ENCODE measurements at regions not wholly inside any gene's neighbourhood (a gene's known extent, or its start where the extent isn't known, plus 50 kb on each side); places are given as distances from the start of the nearest gene placed in this dataset.

DNA sequence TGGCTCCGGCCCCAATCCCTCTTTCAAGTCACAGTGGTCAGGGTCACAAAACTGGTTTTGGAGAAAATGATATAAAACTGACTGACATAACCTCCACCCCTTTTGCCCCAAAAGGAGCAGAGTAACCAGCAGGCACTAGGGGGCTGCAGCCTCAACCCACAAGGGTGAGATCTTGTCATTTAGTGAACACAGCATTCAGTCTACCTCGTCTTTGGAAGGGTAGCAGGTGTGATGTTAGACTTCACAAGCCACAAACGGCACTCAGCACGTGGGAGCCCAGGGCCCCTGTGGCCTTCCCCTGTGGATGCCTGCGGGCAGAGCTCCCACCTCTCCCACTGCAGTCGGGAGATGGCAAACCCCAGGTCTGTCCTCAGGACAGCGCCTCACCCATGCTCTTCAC, 372.1 kb upstream of the MYT1L start:
- TF ChIP-seq, protein P1, sequence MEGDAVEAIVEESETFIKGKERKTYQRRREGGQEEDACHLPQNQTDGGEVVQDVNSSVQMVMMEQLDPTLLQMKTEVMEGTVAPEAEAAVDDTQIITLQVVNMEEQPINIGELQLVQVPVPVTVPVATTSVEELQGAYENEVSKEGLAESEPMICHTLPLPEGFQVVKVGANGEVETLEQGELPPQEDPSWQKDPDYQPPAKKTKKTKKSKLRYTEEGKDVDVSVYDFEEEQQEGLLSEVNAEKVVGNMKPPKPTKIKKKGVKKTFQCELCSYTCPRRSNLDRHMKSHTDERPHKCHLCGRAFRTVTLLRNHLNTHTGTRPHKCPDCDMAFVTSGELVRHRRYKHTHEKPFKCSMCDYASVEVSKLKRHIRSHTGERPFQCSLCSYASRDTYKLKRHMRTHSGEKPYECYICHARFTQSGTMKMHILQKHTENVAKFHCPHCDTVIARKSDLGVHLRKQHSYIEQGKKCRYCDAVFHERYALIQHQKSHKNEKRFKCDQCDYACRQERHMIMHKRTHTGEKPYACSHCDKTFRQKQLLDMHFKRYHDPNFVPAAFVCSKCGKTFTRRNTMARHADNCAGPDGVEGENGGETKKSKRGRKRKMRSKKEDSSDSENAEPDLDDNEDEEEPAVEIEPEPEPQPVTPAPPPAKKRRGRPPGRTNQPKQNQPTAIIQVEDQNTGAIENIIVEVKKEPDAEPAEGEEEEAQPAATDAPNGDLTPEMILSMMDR (IDR thresholded peaks at IDR 0.05), result no peak
- TF ChIP-seq, protein P2, sequence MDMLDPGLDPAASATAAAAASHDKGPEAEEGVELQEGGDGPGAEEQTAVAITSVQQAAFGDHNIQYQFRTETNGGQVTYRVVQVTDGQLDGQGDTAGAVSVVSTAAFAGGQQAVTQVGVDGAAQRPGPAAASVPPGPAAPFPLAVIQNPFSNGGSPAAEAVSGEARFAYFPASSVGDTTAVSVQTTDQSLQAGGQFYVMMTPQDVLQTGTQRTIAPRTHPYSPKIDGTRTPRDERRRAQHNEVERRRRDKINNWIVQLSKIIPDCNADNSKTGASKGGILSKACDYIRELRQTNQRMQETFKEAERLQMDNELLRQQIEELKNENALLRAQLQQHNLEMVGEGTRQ (IDR thresholded peaks at IDR 0.05; ENCODE audit: borderline replicate concordance, low read depth, low read length), result no peak
- no peak for TF ChIP-seq TCF12 (IDR thresholded peaks at IDR 0.05)
- TF ChIP-seq YY1 (IDR thresholded peaks at IDR 0.05; ENCODE audit: low read depth), result no peak
- no peak for TF ChIP-seq CHD2 (IDR thresholded peaks at IDR 0.05; ENCODE audit: low read length, partially characterized antibody)
- TF ChIP-seq TEAD4 (IDR thresholded peaks at IDR 0.05; ENCODE audit: borderline replicate concordance, insufficient read depth), result no peak
- TF ChIP-seq EZH2phosphoT487 (IDR thresholded peaks at IDR 0.05; ENCODE audit: borderline replicate concordance, low read depth), result no peak
- no peak for TF ChIP-seq RCOR1 (IDR thresholded peaks at IDR 0.05; ENCODE audit: low read length)
- no peak for TF ChIP-seq POLR2AphosphoS5 (IDR thresholded peaks at IDR 0.05; ENCODE audit: low read depth, low read length)
